ENCODE measurements at regions not wholly inside any gene's neighbourhood (a gene's known extent, or its start where the extent isn't known, plus 50 kb on each side); places are given as distances from the start of the nearest gene placed in this dataset.

GRCh38 chr6:126812010-126812409 lies 306.5 kb upstream of the RSPO3 start:
- TF ChIP-seq CTCF (conservative IDR thresholded peaks at IDR 0.05 in 1 of 2, IDR thresholded peaks at IDR 0.05 in 1 of 2; ENCODE audit: extremely low read depth in 1 of 2, insufficient read depth in 1 of 2, low read depth in 1 of 2, low read length in 2 of 2) (no peak), EZH2 (IDR thresholded peaks at IDR 0.05; ENCODE audit: borderline replicate concordance, low read length) (no peak)

Data from mammary epithelial cell (primary cell).